ENCODE measurements at regions not wholly inside any gene's neighbourhood (a gene's known extent, or its start where the extent isn't known, plus 50 kb on each side); places are given as distances from the start of the nearest gene placed in this dataset.

- no peak for TF ChIP-seq EZH2 (IDR thresholded peaks at IDR 0.05; ENCODE audit: borderline replicate concordance, low read length)
- TF ChIP-seq CTCF (IDR thresholded peaks at IDR 0.05; ENCODE audit: low read length) = no peak
Observed at GRCh38 chr7:30223896-30224295, 60.5 kb upstream of the ZNRF2 start.
